ENCODE measurements at regions not wholly inside any gene's neighbourhood (a gene's known extent, or its start where the extent isn't known, plus 50 kb on each side); places are given as distances from the start of the nearest gene placed in this dataset.
"Not testable (repeated sequence)": the region's sequence is repeated elsewhere in the genome, so short reads cannot be mapped to it uniquely, and the experiment has no call there.

DNA sequence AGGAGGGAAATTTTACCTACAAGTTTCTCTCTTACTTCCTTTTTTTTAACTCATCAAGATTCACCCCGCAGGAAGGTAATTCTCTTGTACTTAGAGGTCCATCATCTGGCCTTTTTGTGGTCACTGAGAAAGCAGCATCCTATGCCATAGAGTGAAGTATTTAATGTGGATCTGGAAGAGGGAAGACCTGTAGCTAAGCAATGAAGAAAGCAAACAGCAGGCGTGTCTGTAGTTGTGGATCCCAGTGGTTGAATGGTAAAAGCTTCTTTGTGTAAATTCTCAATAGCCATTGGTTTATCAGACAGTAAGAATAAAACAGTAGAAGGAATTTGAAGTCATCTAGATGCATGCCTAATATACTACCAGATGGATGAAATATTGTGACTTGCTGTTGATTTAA lies 196.4 kb downstream of the ANKRD7 start:
- no peak for DNase-seq

DNA sequence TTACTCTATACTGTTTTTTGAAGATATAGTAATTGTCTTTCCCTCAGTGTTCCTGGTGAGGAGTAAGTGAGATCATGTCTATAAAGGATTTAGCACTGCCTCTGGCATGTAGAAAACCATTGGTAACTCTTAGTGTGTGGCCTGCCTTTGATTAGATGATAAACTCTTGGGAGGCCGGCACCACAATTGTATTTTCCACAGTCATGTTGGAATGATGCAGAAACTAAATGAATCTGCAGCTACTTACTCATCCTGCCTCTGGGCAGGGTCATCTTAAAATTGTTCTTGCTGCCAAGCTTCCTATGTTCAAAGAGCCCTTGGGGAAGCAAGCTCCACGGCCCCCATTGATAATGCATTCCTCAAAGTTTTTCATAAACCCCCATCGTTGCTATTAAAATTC lies 204.6 kb downstream of the ANKRD7 start:
- DNase-seq = no peak

DNA sequence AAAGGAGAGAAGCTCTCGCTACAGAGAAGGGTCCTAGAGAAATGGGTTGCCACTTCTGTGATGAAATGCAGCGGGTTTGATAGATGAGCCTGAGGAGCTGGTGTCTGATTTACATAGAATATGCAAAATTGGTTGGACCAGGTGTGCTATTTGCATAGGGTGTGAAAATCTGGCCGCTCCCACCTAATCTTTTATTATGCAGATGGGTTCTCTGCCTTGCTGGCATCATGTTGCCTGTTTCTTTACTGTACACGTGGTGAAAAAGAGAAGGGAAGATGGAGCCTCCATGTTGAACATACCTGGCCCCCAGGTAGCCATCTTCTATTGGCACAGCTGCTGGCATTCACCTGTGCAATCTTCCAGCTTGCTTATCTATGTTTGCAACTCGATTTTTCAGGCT lies 212.2 kb downstream of the ANKRD7 start:
- no peak for DNase-seq

GRCh38 chr7:118449030-118449429 lies 224.5 kb downstream of the ANKRD7 start:
- DNase-seq = not testable (repeated sequence)

- DNase-seq = no peak
These were observed 225.5 kb downstream of the ANKRD7 start for GRCh38 chr7:118449797-118450567.

DNA sequence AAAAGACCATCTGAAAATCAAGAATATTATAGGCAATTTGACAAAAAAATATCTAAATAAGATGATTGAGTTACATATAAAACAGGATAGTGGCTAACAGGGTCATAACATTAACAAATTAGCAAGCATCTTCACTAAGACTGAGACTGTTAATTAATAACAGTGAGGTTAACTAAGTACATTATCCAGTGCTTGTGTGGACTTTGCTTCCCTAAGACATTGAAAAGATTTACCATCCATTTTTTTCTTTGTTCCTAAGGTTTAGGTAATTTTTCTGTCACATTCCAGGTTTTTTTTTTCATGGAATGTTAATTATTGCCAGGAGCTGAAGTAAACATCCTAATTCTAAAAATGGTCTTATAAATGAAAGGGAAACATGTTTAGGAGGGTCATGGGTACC lies 227.6 kb downstream of the ANKRD7 start:
- no peak for DNase-seq

DNA sequence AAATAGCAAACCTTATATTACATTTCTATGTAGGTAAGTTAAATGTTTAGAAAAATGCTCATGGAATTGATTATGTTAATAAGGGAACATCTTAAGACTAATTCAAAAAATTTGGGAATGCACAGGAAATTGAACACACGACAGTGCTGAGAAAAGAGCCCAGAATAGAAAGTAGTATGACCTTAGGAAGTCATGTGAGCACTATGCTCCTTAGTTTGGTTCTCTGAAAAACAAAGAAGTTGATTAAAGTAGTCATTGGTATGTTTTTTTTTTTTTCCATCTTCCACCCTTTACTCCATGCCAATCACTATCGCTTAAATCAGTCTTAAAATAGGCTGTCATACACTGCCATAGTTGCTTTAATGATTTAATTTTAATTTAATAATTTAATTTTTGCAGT lies 242.9 kb downstream of the ANKRD7 start:
- no peak for DNase-seq

DNA sequence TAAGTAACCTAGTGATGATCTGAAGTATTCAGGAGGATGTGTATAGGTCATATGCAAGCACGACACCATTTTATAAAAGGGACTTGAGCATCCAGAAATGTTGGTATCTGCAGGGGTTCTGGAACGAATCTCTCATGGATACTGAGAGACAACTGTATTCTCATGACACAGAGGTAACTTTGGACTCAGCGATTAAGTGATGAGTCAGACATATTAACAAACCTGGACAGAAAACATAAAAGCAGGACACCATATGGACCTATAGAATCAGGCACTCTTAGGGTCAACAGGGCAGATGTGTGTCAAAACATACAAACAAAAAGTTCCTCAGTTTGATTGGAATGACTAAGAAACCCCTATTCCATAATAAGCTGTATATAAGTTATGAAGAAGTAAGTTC lies 248.1 kb downstream of the ANKRD7 start:
- DNase-seq = no peak

GRCh38 chr7:118473271-118473670 lies 248.8 kb downstream of the ANKRD7 start:
- DNase-seq = no peak

GRCh38 chr7:118476036-118476435 lies 251.5 kb downstream of the ANKRD7 start:
- no peak for DNase-seq

GRCh38 chr7:118477036-118477435 lies 252.5 kb downstream of the ANKRD7 start:
- DNase-seq = no peak

- no peak for DNase-seq
These were observed 253.7 kb downstream of the ANKRD7 start for GRCh38 chr7:118478236-118478635.

GRCh38 chr7:118478931-118479330 lies 254.4 kb downstream of the ANKRD7 start:
- no peak for DNase-seq

GRCh38 chr7:118492466-118492865 lies 268.0 kb downstream of the ANKRD7 start:
- no peak for DNase-seq

DNA sequence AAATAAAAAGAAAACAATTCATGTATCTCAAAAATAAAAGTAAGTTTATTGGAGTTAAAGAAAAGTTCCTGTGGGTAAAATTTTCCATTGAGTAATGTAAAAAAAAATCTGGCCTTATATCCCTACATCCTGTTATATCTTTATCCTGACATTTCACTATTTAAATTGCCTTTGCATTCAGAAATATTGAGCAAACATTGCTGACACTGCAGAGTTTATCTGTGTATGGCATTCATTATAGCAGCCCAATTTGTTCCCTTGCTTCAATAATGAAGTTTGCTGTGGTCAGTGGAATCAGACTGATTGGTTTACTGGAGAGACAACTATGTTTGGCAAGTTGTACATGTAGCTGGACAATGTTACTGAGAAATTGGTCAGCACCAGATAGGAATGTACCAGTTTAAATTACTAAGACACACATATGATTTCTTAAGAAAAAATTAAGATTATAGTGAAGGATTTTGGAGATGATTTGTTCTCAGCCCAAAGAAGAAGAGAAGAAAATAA lies 271.7 kb downstream of the ANKRD7 start:
- DNase-seq = no peak

GRCh38 chr7:118502235-118502634 lies 277.7 kb downstream of the ANKRD7 start:
- DNase-seq = no peak

DNA sequence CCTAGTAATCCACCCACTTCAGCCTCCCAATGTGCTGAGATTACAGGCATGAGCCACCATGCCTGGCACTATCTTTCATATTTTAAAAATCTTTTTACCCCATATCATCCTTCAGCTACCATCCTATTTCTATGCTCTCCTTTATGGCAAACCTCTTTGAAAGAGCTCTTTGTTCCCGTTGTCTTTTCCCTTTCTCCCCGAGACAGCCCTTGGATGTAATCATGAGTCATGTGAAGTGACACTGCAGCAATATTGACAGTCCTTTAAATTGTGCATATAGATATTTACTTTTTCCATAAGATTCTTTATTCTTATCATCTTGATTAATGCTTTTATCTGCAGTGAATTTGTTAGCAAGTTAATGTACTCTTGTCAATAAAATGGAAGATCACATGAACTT lies 286.6 kb downstream of the ANKRD7 start:
- no peak for DNase-seq

DNA sequence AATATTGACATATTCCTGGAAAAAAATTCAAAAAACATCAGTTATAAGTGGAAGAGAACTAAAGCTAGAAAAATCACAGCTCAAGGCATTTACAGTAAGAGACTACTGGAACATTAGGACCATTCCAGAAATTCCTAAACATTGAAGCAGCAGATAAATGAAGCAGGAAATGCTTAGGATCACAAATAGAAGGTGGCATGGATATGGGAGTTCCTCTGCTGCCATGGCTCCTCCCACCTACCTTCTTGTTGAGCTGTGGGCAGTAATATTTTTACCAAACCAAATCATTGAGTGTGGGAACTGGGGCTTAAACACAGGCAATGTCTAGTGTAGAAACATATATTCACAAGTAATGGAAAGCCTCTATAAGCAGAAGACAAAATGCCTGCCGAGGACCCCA lies 292.8 kb downstream of the ANKRD7 start:
- DNase-seq = no peak

DNA sequence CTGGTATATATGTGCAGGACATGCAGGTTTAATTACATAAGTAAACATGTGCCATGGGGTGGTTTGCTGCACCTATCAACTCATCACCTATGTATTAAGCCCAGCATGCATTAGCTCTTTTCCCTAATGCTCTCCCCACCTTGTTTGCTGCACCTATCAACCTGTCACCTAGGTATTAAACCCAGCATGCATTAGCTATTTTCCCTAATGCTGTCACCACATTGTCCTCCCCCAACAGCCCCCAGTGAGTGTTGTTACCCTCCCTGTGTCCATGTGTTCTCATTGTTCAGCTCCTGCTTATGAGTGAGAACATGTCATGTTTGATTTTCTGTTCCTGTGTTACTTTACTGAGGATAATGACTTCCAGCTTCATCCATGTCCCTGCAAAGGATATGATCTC lies 300.5 kb downstream of the ANKRD7 start:
- DNase-seq = no peak

- DNase-seq = no peak
These were observed 307.1 kb downstream of the ANKRD7 start for GRCh38 chr7:118531566-118531965.

GRCh38 chr7:118559207-118559606 lies 334.7 kb downstream of the ANKRD7 start:
- no peak for DNase-seq

DNA sequence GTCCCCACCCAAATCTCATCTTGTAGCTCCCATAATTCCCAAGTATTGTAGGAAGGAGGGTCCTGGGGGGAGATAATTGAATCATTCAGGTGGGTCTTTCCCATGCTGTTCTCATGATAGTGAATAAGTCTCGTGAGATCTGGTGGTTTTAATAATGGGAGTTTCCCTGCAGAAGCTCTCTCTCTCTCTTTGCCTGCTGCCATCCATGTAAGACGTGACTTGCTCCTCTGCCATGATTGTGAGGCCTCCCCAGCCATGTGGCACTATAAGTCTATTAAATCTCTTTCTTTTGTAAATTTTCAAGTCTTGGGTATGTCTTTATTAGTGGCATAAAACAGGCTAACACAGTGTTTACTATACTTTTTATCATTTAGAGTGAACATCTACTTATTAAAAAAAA lies 338.8 kb downstream of the ANKRD7 start:
- no peak for DNase-seq

DNA sequence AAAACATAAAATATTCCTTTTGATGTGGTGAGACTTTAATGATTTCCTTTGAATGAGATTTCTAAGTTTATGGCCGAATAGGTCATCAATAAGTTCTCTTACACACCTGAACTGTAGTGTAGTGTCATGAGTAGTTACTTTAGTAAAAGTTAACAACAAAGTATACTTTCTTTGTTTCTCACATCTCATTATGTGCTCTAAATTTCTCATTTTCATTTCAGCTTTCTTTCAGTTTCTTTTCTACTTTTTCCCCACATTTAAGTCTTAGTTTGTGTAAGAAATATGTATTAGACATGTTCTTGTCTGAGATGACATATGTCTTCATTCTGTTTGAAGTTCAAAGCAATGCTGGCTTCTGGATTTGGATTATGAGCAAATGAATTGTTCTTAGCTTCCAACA lies 348.1 kb downstream of the ANKRD7 start:
- DNase-seq = no peak

DNA sequence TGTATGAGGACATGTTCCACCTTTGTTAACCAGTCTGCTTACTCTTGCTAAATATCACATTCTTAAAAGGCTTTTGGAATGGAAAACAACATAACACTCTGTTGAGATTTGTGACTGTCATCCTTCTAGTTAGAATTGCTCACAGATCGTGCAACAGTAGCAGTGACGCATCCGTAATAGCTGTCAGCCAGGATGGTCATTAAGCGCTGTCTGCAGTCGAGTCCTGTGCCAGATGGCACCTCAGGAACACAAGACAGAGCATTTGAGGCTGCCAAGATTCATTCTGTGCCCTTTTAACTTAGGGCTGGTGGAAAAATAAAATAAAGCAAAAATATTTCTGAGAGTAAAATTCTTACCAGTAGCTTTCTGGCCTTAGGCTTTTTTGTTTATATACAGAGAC lies 348.6 kb downstream of the ANKRD7 start:
- no peak for DNase-seq

DNA sequence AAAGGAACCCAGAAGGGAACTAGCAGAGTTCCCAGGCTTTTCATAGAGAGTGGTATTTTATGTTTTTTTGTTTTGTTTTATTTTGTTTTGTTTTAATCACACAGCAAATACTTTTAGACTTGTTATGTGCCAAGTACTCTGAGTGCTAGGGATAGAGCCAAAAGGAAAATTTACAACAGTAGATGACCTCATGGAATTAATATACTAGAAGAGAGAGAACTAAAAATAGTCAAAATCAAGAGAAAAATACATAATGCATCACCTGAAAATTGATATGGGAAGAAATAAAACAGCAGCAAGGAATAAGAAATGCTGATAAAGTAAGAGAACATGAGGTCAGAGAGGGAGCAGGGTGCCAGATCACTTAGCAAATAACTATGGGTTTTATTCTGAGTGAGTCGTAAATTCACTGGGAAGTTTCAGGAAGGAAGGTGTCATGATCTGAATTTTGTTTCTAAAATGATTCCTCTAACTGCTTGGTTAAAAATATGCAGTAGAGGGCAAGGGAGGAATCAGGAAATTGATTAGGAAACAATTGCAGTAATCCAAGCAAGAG lies 351.0 kb downstream of the ANKRD7 start:
- no peak for DNase-seq

Data from suppressor macrophage treated with lipopolysaccharide for 4 hours (primary cell).